ENCODE measurements at regions not wholly inside any gene's neighbourhood (a gene's known extent, or its start where the extent isn't known, plus 50 kb on each side); places are given as distances from the start of the nearest gene placed in this dataset.

DNA sequence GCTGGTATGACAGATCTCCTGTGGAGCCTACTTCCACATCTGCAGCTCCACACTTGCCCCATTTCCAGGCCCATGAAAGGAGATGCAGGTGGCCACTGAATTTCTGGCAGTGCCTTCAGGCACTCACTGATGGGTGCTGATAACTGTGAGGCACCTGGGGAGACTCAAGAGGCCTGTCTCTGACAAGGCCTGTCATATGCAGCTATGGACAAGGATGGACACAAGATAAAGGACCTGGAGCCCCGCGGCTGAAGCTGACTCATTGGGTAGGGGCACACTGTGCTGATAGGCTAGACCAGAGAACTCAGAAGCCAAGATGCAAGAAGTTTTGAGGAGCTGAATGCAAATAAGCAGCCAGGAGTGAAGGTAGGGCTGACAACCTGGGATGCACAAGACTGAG is 81.0 kb upstream of the LRFN2 start:
- TF ChIP-seq, protein P1, sequence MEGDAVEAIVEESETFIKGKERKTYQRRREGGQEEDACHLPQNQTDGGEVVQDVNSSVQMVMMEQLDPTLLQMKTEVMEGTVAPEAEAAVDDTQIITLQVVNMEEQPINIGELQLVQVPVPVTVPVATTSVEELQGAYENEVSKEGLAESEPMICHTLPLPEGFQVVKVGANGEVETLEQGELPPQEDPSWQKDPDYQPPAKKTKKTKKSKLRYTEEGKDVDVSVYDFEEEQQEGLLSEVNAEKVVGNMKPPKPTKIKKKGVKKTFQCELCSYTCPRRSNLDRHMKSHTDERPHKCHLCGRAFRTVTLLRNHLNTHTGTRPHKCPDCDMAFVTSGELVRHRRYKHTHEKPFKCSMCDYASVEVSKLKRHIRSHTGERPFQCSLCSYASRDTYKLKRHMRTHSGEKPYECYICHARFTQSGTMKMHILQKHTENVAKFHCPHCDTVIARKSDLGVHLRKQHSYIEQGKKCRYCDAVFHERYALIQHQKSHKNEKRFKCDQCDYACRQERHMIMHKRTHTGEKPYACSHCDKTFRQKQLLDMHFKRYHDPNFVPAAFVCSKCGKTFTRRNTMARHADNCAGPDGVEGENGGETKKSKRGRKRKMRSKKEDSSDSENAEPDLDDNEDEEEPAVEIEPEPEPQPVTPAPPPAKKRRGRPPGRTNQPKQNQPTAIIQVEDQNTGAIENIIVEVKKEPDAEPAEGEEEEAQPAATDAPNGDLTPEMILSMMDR (IDR thresholded peaks at IDR 0.05; ENCODE audit: insufficient read depth, low read depth, low read length) = no peak
- TF ChIP-seq EZH2 (IDR thresholded peaks at IDR 0.05; ENCODE audit: insufficient read depth, low read length) = no peak

Data from astrocyte (in vitro differentiated cells and primary cell).